ENCODE measurements at regions not wholly inside any gene's neighbourhood (a gene's known extent, or its start where the extent isn't known, plus 50 kb on each side); places are given as distances from the start of the nearest gene placed in this dataset.
"Not testable (repeated sequence)": the region's sequence is repeated elsewhere in the genome, so short reads cannot be mapped to it uniquely, and the experiment has no call there.

DNA sequence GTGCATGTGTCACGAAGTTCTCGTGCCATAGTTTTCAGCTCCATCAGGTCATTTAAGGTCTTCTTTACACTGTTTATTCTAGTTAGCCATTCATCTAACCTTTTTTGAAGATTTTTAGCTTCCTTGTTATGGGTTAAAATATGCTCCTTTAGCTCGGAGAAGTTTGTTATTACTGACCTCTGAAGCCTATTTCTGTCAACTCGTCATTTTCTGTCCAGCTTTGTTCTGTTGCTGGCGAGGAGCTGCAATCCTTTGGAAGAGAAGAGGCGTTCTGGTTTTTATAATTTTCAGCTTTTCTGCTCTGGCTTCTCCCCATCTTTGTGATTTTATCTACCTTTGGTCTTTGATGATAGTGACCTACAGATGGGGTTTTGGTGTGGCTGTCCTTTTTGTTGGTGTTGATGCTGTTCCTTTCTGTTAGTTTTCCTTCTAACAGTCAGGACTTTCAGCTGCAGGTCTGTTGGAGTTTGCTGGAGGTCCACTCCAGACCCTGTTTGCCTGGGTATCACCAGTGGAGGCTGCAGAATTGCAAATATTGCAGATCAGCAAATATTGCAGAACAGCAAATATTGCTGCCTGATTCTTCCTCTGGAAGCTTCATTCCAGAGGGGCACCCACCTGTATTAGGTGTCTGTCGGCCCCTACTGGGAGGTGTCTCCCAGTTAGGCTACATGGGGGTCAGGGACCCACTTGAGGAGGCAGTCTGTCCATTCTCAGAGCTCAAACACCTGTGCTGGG lies 157.7 kb upstream of the ITGA6 start:
- DNase-seq (ENCODE audit: extremely low spot score); H3K4me1 ChIP-seq (ENCODE audit: insufficient read depth); H3K4me3 ChIP-seq (ENCODE audit: low read depth, low read length); H3K27ac ChIP-seq (ENCODE audit: low read depth); H3K36me3 ChIP-seq (ENCODE audit: insufficient read depth): not testable (repeated sequence)
- WGBS, result 79% methylated on average over 7 of the region's 7 CpGs

GRCh38 chr2:172270278-172271079 lies 156.9 kb upstream of the ITGA6 start:
- no peaks in the 10 kb centered on the region for H3K4me1 ChIP-seq (ENCODE audit: insufficient read depth)
- no peaks in the 10 kb centered on the region for H3K36me3 ChIP-seq (ENCODE audit: insufficient read depth)
- DNase-seq (ENCODE audit: extremely low spot score), result no peak
- H3K27ac ChIP-seq (ENCODE audit: low read depth), result no peak overlapping the region
- WGBS, result 47% methylated on average over 11 of the region's 11 CpGs
- H3K4me3 ChIP-seq (ENCODE audit: low read depth, low read length), result no peak overlapping the region

- Histone ChIP-seq H3K27ac (ENCODE audit: low read depth) (no peak overlapping the region), H3K4me3 (ENCODE audit: low read depth, low read length) (no peak overlapping the region)
- WGBS, result 84% methylated on average over 6 of the region's 6 CpGs
Observed at GRCh38 chr2:172273910-172274571, 153.3 kb upstream of the ITGA6 start.

DNA sequence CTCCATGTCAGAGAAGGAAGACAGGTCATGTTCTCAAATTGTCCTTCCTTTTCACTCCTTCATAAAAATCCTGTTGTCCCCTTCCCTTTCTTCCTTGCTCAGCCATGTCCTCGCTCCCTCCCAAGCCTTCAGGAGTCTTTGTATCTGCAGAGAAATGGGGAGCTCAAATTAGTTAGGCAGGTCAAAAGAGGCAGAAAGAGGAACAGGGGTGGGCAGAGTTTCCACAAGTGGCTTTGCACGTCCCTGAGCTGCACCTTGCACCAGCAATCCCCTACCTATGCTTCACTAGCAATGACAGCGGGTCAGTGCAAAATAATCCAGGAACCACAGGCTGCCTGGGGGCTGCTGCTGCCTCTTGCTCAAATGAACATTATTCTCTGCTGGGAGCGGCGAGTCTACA lies 152.1 kb upstream of the ITGA6 start:
- Histone ChIP-seq H3K27ac (ENCODE audit: low read depth) (no peak overlapping the region), H3K4me3 (ENCODE audit: low read depth, low read length) (no peak overlapping the region), H3K36me3 (ENCODE audit: insufficient read depth) (no peaks in the 10 kb centered on the region), H3K4me1 (ENCODE audit: insufficient read depth) (no peaks in the 10 kb centered on the region)
- WGBS, result 83% methylated on average over 5 of the region's 5 CpGs
- DNase-seq (ENCODE audit: extremely low spot score), result no peak

More at GRCh38 chr2:172273910-172274571, 153.3 kb upstream of the ITGA6 start:
- H3K36me3 ChIP-seq (ENCODE audit: insufficient read depth), result no peaks in the 10 kb centered on the region
- no peak for DNase-seq (ENCODE audit: extremely low spot score)
- no peaks in the 10 kb centered on the region for H3K4me1 ChIP-seq (ENCODE audit: insufficient read depth)

DNA sequence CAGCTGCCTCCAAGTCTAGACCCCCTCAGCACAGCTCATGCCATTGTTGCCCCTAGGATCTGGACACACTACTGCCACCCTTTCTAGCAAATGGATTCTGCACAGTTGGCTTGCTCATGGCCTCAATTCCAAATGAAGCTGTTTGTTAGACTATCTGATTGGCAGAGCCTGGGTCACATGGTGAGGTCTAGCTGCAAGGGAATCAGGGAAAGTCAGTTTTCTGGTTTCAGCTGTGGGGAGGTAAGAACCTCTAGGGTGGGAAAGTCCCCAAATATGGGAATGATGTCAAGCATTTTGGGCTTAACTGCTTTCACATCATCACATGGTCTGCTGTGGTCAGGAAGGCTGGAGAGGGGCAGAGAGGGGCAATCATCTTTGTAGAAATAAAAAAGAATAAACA lies 150.4 kb upstream of the ITGA6 start:
- no peak for DNase-seq (ENCODE audit: extremely low spot score)
- H3K4me1 ChIP-seq (ENCODE audit: insufficient read depth), result no peaks in the 10 kb centered on the region
- no peak overlapping the region for H3K27ac ChIP-seq (ENCODE audit: low read depth)
- no peak overlapping the region for H3K4me3 ChIP-seq (ENCODE audit: low read depth, low read length)
- H3K36me3 ChIP-seq (ENCODE audit: insufficient read depth), result no peaks in the 10 kb centered on the region

GRCh38 chr2:172278667-172279066 lies 148.7 kb upstream of the ITGA6 start:
- 69% methylated on average over 6 of the region's 6 CpGs for WGBS
- Histone ChIP-seq H3K27ac (ENCODE audit: low read depth) (no peak overlapping the region), H3K36me3 (ENCODE audit: insufficient read depth) (no peaks in the 10 kb centered on the region), H3K4me3 (ENCODE audit: low read depth, low read length) (no peak overlapping the region), H3K4me1 (ENCODE audit: insufficient read depth) (no peaks in the 10 kb centered on the region)
- DNase-seq (ENCODE audit: extremely low spot score), result no peak

DNA sequence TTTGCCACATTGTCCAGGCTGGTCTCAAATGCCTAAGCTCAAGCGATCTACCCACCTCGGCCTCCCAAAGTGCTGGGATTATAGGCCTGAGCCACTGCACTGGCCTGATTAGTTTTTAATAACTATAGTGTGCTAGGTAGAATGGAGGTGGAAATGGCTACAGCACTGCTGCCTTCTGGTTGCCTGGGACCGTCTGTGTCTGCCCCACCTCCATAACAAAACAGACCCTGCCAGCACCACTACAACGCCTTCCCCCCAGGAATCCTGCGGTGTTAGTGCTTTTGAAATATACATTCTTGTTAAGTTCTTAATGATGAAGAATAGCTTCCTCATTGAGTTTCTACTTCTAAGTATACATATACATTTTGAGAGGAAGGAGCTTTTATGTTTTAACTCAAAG lies 148.2 kb upstream of the ITGA6 start:
- whole genome bisulfite sequencing, result 90% methylated on average over 5 of the region's 5 CpGs
- no peaks in the 10 kb centered on the region for H3K4me1 ChIP-seq (ENCODE audit: insufficient read depth)
- DNase-seq (ENCODE audit: extremely low spot score), result no peak
- H3K27ac ChIP-seq (ENCODE audit: low read depth), result no peak overlapping the region
- no peaks in the 10 kb centered on the region for H3K36me3 ChIP-seq (ENCODE audit: insufficient read depth)
- no peak overlapping the region for H3K4me3 ChIP-seq (ENCODE audit: low read depth, low read length)

GRCh38 chr2:172279813-172280212 lies 147.6 kb upstream of the ITGA6 start:
- H3K4me3 ChIP-seq (ENCODE audit: low read depth, low read length), result no peak overlapping the region
- H3K4me1 ChIP-seq (ENCODE audit: insufficient read depth), result no peaks in the 10 kb centered on the region
- H3K36me3 ChIP-seq (ENCODE audit: insufficient read depth), result no peaks in the 10 kb centered on the region
- DNase-seq (ENCODE audit: extremely low spot score), result no peak
- H3K27ac ChIP-seq (ENCODE audit: low read depth), result no peak overlapping the region

GRCh38 chr2:172280571-172281361 lies 146.6 kb upstream of the ITGA6 start:
- DNase-seq (ENCODE audit: extremely low spot score), result no peak
- no peaks in the 10 kb centered on the region for H3K4me1 ChIP-seq (ENCODE audit: insufficient read depth)
- no peaks in the 10 kb centered on the region for H3K36me3 ChIP-seq (ENCODE audit: insufficient read depth)
- 62% methylated on average over 6 of the region's 6 CpGs for WGBS
- no peak overlapping the region for H3K27ac ChIP-seq (ENCODE audit: low read depth)
- no peak overlapping the region for H3K4me3 ChIP-seq (ENCODE audit: low read depth, low read length)

- H3K4me1 ChIP-seq (ENCODE audit: insufficient read depth), result no peaks in the 10 kb centered on the region
- H3K36me3 ChIP-seq (ENCODE audit: insufficient read depth), result no peaks in the 10 kb centered on the region
- H3K4me3 ChIP-seq (ENCODE audit: low read depth, low read length), result no peak overlapping the region
- 93% methylated on average over 3 of the region's 3 CpGs for WGBS
- DNase-seq (ENCODE audit: extremely low spot score), result no peak
- H3K27ac ChIP-seq (ENCODE audit: low read depth), result no peak overlapping the region
Observed at GRCh38 chr2:172281648-172282570, 145.5 kb upstream of the ITGA6 start.

- no peaks in the 10 kb centered on the region for H3K36me3 ChIP-seq (ENCODE audit: insufficient read depth)
- WGBS, result 76% methylated on average over 5 of the region's 5 CpGs
- H3K4me3 ChIP-seq (ENCODE audit: low read depth, low read length), result no peak overlapping the region
- H3K4me1 ChIP-seq (ENCODE audit: insufficient read depth), result no peaks in the 10 kb centered on the region
- no peak for DNase-seq (ENCODE audit: extremely low spot score)
- no peak overlapping the region for H3K27ac ChIP-seq (ENCODE audit: low read depth)
Observed at GRCh38 chr2:172282944-172283343, 144.4 kb upstream of the ITGA6 start.

DNA sequence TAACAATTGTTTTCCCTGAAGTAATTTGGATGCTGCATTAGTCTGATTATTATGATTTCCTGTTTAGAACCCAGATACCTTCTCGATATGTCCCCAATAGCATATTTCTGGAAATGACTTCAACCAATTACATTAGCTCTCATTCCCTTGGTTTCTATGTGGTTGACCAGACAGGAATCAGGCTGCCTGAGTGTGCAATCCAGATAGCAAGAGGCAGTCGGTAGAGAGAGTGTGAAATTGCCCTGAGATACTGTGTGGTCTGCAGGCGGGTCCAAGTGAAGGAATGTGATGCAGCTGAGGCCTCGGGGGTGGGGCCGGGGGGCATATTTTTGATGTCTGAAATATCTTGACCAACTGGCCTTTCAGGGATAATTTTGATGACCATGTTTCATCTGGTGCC lies 143.9 kb upstream of the ITGA6 start:
- Histone ChIP-seq H3K27ac (ENCODE audit: low read depth) (no peak overlapping the region), H3K36me3 (ENCODE audit: insufficient read depth) (no peaks in the 10 kb centered on the region), H3K4me3 (ENCODE audit: low read depth, low read length) (no peak overlapping the region), H3K4me1 (ENCODE audit: insufficient read depth) (no peaks in the 10 kb centered on the region)
- 72% methylated on average over 5 of the region's 5 CpGs for WGBS
- DNase-seq (ENCODE audit: extremely low spot score), result no peak

DNA sequence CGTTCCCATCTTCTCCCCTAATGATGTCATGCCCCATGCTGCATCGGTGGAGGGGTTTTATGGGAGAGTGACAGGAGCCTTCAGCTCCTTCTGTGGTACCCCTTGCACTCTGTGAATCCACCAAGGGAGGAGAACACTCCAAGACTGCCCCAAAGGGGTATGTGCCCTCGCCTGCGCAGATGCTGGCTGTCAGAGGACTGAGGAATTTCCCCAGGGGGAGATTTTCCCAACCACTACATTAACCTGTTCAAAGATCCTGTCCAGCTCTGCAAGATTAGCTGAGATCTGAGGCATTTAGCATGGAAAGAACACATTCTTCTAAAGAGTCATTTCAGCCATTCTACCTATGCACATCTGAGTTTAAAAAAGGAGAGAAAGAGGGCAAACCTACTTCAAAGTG lies 143.2 kb upstream of the ITGA6 start:
- Histone ChIP-seq H3K36me3 (ENCODE audit: insufficient read depth) (no peaks in the 10 kb centered on the region), H3K4me3 (ENCODE audit: low read depth, low read length) (no peak overlapping the region), H3K27ac (ENCODE audit: low read depth) (no peak overlapping the region), H3K4me1 (ENCODE audit: insufficient read depth) (no peaks in the 10 kb centered on the region)
- DNase-seq (ENCODE audit: extremely low spot score), result no peak
- WGBS, result 92% methylated on average over 4 of the region's 4 CpGs
